ENCODE measurements at regions not wholly inside any gene's neighbourhood (a gene's known extent, or its start where the extent isn't known, plus 50 kb on each side); places are given as distances from the start of the nearest gene placed in this dataset.
"Not testable (repeated sequence)": the region's sequence is repeated elsewhere in the genome, so short reads cannot be mapped to it uniquely, and the experiment has no call there.

DNA sequence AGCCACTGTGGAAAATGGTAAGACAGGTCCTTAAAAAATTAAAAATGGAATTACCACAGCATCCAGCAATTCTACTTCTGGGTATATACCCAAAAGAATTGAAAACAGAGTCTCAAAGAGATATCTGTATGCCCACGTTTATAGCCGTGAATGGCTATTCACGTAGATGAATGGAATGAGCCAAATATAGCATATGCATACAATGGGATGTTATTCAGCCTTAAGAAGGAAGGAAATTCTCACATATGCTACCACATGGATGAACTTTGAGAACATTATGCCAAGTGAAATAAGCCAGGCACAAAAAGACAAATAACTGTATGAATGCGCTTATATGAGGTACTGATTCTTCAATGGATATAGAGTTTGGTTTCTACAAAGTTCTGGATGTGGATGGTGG lies 134.5 kb upstream of the KCNE2 start:
- Histone ChIP-seq H3K27ac (no peak overlapping the region), H3K9me3 (ENCODE audit: control insufficient read depth, low read length) (no peaks in the 10 kb centered on the region), H2AFZ (no peak overlapping the region), H3K4me1 (no peaks in the 10 kb centered on the region), H3K36me3 (ENCODE audit: control insufficient read depth, insufficient read depth, low read length) (no peaks in the 10 kb centered on the region), H3K79me2 (no peaks in the 10 kb centered on the region), H3K27me3 (ENCODE audit: control insufficient read depth, insufficient read depth, low read length) (no peaks in the 10 kb centered on the region), H3K9ac (no peak overlapping the region), H3K4me2 (ENCODE audit: low read length) (no peak overlapping the region), H3K4me3 (ENCODE audit: low read depth, low read length) (no peak overlapping the region)
- TF ChIP-seq, protein P1, sequence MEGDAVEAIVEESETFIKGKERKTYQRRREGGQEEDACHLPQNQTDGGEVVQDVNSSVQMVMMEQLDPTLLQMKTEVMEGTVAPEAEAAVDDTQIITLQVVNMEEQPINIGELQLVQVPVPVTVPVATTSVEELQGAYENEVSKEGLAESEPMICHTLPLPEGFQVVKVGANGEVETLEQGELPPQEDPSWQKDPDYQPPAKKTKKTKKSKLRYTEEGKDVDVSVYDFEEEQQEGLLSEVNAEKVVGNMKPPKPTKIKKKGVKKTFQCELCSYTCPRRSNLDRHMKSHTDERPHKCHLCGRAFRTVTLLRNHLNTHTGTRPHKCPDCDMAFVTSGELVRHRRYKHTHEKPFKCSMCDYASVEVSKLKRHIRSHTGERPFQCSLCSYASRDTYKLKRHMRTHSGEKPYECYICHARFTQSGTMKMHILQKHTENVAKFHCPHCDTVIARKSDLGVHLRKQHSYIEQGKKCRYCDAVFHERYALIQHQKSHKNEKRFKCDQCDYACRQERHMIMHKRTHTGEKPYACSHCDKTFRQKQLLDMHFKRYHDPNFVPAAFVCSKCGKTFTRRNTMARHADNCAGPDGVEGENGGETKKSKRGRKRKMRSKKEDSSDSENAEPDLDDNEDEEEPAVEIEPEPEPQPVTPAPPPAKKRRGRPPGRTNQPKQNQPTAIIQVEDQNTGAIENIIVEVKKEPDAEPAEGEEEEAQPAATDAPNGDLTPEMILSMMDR (IDR thresholded peaks at IDR 0.05), result no peak

DNA sequence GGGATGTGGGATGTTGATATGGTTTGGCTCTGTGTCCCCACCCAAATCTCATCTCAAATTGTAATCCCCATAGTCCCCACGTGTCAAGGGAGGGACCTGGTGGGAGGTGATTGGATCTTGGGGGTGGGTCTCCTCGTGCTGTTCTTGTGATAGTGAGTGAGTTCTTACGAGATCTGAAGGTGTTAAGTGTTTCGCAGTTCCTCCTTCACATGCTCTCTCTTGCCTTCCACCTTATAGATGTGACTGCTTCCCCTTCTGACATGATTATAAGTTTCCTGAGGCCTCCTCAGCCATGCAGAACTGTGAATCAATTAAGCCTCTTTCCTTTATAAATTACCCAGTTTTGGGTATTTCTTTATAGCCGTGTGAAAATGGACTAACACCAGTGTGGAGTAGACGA lies 130.1 kb upstream of the KCNE2 start:
- H3K79me2 ChIP-seq; H3K4me2 ChIP-seq (ENCODE audit: low read length); H3K9me3 ChIP-seq (ENCODE audit: control insufficient read depth, low read length); H3K27me3 ChIP-seq (ENCODE audit: control insufficient read depth, insufficient read depth, low read length); H3K36me3 ChIP-seq (ENCODE audit: control insufficient read depth, insufficient read depth, low read length); H2AFZ ChIP-seq; H3K27ac ChIP-seq; H3K4me1 ChIP-seq; H3K4me3 ChIP-seq (ENCODE audit: low read depth, low read length); H3K9ac ChIP-seq: not testable (repeated sequence)

DNA sequence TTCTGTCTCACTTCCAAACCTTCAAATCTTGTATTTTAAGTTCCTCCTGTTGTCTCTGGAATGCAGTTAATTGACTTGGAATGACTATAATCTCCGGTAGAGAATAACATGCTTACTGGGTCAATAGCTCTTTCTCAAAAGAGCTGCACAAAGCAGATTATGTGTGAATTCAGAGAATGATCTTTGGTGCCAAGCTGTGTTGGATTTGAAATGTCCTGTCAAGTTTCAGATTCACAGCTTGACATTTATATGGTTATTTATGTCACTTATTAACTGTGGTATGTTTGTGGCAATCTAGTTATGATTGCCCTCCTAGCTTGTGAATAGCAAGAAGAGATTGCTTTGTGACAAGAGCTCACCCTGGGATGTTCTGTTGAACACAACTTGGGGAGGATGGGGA lies 128.3 kb upstream of the KCNE2 start:
- no peak overlapping the region for H3K9ac ChIP-seq
- no peaks in the 10 kb centered on the region for H3K27me3 ChIP-seq (ENCODE audit: control insufficient read depth, insufficient read depth, low read length)
- H3K36me3 ChIP-seq (ENCODE audit: control insufficient read depth, insufficient read depth, low read length), result no peaks in the 10 kb centered on the region
- no peak overlapping the region for H2AFZ ChIP-seq
- H3K4me2 ChIP-seq (ENCODE audit: low read length), result no peak overlapping the region
- H3K79me2 ChIP-seq, result no peaks in the 10 kb centered on the region
- H3K4me1 ChIP-seq, result no peaks in the 10 kb centered on the region
- H3K9me3 ChIP-seq (ENCODE audit: control insufficient read depth, low read length), result no peaks in the 10 kb centered on the region
- H3K27ac ChIP-seq, result no peak overlapping the region
- no peak overlapping the region for H3K4me3 ChIP-seq (ENCODE audit: low read depth, low read length)
- TF ChIP-seq, protein P1 (IDR thresholded peaks at IDR 0.05), result no peak

DNA sequence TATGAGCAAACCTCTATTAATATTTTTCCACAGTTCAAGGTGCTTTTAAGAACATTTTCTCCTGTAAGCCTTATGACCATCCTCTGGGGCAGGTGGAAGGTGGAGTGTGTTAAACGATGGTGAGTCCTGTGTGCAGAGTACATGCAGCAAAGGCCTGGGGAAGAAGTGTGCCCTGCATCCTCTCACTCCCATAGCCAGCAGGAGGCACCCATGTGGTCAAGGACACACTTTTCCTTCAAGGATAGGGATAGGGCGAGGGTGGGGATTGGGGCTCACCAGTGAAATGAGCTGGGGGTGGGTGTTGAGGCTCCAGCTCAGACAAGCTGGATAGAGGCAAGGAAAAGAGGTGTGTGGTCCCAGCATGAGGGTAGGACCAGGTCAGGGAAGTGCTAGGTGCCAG lies 120.8 kb upstream of the KCNE2 start:
- Histone ChIP-seq H3K4me2 (ENCODE audit: low read length) (no peak overlapping the region), H3K9me3 (ENCODE audit: control insufficient read depth, low read length) (no peaks in the 10 kb centered on the region), H3K4me3 (ENCODE audit: low read depth, low read length) (no peak overlapping the region), H3K4me1 (no peaks in the 10 kb centered on the region), H3K27ac (no peak overlapping the region), H2AFZ (no peak overlapping the region), H3K79me2 (no peaks in the 10 kb centered on the region), H3K27me3 (ENCODE audit: control insufficient read depth, insufficient read depth, low read length) (no peaks in the 10 kb centered on the region), H3K36me3 (ENCODE audit: control insufficient read depth, insufficient read depth, low read length) (no peaks in the 10 kb centered on the region), H3K9ac (no peak overlapping the region)
- TF ChIP-seq, protein P1 (IDR thresholded peaks at IDR 0.05), result no peak

DNA sequence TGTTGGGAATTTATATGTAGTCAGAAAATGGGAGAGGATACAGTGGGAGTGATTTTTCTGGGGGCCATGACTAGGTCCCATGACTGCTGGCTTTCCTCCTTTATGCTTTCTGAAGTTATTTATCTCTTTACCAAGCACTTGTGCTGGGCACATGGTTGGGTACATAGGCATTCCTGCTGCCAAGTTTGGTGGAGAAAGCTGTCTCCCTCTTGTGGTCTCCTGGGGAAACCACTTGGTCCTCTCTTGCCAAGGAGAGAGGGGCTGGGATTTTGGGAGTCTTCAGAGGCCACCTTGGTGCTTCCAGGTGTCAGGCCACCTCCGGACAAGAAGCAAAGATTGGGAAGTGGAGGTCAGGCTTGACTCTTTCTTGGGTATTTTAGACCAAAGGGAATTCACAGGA lies 120.2 kb upstream of the KCNE2 start:
- Histone ChIP-seq H3K36me3 (ENCODE audit: control insufficient read depth, insufficient read depth, low read length) (no peaks in the 10 kb centered on the region), H3K79me2 (no peaks in the 10 kb centered on the region), H2AFZ (no peak overlapping the region), H3K4me3 (ENCODE audit: low read depth, low read length) (no peak overlapping the region), H3K4me2 (ENCODE audit: low read length) (no peak overlapping the region), H3K9me3 (ENCODE audit: control insufficient read depth, low read length) (no peaks in the 10 kb centered on the region), H3K27ac (no peak overlapping the region), H3K4me1 (no peaks in the 10 kb centered on the region), H3K27me3 (ENCODE audit: control insufficient read depth, insufficient read depth, low read length) (no peaks in the 10 kb centered on the region), H3K9ac (no peak overlapping the region)
- TF ChIP-seq, protein P1 (IDR thresholded peaks at IDR 0.05), result peak; percentile 25
